ENCODE measurements at regions not wholly inside any gene's neighbourhood (a gene's known extent, or its start where the extent isn't known, plus 50 kb on each side); places are given as distances from the start of the nearest gene placed in this dataset.

DNA sequence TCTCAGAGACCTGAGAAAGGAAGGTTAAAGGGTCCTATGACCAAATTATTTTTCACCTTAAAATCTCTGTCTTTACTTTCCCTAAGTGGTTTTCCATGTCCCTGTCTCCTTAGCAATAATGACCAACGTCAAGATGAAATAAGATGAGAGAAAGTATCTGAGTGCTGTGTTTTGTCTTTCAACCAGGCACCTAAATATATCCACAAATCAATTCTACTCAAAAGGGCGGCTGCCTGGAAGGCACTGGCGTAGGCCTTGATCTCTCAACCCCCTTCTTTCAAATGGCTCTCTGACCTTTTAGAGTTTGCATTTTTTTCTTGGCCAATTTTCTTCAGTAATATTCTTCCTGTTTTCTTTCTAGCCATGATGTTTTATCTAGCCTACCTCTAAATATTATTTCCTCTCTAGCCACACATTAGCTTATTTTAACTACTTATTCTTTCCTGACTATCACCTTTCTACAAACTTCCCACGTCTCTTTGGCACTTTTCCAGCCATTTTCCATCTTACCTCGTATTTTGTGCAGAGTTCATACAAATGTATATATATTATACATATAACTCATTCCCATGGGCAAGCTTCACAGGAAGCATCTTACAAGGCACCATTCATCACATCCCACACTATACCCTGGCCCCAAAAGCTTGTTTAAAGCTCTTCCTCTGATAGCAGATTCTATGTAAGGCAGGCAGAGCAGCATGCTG, 204.5 kb downstream of the SNX18 start:
- TF ChIP-seq POLR2A (IDR thresholded peaks at IDR 0.05), result no peak
- TF ChIP-seq, protein P1, sequence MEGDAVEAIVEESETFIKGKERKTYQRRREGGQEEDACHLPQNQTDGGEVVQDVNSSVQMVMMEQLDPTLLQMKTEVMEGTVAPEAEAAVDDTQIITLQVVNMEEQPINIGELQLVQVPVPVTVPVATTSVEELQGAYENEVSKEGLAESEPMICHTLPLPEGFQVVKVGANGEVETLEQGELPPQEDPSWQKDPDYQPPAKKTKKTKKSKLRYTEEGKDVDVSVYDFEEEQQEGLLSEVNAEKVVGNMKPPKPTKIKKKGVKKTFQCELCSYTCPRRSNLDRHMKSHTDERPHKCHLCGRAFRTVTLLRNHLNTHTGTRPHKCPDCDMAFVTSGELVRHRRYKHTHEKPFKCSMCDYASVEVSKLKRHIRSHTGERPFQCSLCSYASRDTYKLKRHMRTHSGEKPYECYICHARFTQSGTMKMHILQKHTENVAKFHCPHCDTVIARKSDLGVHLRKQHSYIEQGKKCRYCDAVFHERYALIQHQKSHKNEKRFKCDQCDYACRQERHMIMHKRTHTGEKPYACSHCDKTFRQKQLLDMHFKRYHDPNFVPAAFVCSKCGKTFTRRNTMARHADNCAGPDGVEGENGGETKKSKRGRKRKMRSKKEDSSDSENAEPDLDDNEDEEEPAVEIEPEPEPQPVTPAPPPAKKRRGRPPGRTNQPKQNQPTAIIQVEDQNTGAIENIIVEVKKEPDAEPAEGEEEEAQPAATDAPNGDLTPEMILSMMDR (IDR thresholded peaks at IDR 0.05), result no peak

DNA sequence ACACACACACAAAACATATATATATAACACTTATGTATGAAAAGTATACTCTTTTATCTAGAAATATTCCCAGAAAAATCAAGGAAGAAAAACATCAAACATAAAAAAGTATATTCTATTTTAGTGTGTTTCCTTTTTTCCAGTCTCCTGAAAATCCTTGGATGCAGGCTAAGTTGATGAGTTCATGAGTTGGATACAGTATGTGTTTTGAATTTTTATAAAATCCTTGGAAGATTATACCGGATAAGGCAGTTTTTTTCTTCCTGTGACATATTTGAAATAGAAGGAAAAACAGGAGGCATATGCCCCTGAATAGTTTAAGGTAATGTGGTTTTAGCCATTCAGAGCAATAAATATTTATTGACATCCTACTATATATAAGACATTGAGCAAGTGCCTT, 203.6 kb downstream of the SNX18 start:
- no peaks in the 10 kb centered on the region for H3K36me3 ChIP-seq
- WGBS, 4 donors, result 77 to 83% (median 80%) methylated on average over 1 of the region's 1 CpG
- H3K4me3 ChIP-seq, result no peak overlapping the region
- TF ChIP-seq, protein P1 (IDR thresholded peaks at IDR 0.05), result no peak
- no peak for TF ChIP-seq POLR2A (IDR thresholded peaks at IDR 0.05)
- no peak for DNase-seq
- H3K4me1 ChIP-seq, result peaks cover 0 to 35% (median 23%) of the 10 kb centered on the region in 12 donors
- H3K9me3 ChIP-seq, result peaks cover 0 to 8% (median 2%) of the 10 kb centered on the region in 12 donors
- intact Hi-C loops (cut with DNase I), result loop anchor here in 2 of 10 donors (5.0 kb wide), 2 partner anchors 116 to 204 kb away; partner anchors contain the start of gene SNX18 (in 1 of the 2)
- no peak for ATAC-seq
- no peaks in the 10 kb centered on the region for H3K27me3 ChIP-seq
- peak overlapping the region in 3 of 12 donors; percentile 2 to 80 (median 15) for H3K27ac ChIP-seq

More for the DNA sequence above, 204.5 kb downstream of the SNX18 start:
- ATAC-seq (no peak), DNase-seq (no peak)
- H3K9me3 ChIP-seq, result no peaks in the 10 kb centered on the region
- peaks cover 0 to 35% (median 23%) of the 10 kb centered on the region in 12 donors for H3K4me1 ChIP-seq
- WGBS, 4 donors, result 46 to 61% (median 57%) methylated on average over 5 of the region's 5 CpGs
- H3K27ac ChIP-seq, result peak overlapping the region in 2 of 12 donors; percentile 2 to 8
- H3K36me3 ChIP-seq, result no peaks in the 10 kb centered on the region
- no peak overlapping the region for H3K4me3 ChIP-seq
- intact Hi-C loops (cut with DNase I), result loop anchor here in 2 of 10 donors (5.0 kb wide), 2 partner anchors 115 to 205 kb away; partner anchors contain the start of gene SNX18 (in 1 of the 2)
- no peaks in the 10 kb centered on the region for H3K27me3 ChIP-seq

DNA sequence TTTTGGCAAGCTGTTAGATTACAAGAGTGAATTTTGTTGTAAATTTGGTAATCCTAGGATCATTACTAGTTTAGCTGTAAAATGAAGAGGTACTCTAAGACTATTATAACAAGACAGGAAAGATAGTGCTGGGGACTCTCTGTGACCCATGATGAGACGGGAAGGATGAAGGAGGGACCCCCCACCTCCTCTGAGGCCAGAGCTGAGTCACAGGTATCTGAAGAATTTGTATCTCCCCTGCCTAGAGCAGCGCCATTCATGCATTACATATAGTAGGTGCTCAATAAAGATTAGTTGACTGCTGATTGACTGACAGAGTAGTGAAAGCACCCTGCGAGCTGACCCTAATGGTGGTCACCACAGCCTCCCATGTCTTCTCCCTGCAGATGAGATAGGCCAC, 202.8 kb downstream of the SNX18 start:
- intact Hi-C loops (cut with DNase I), result loop anchor here in 2 of 10 donors (5.0 kb wide), 2 partner anchors 117 to 203 kb away; partner anchors contain the start of gene SNX18 (in 1 of the 2)
- peak overlapping the region; percentile 46 to 89 (median 71) for H3K27ac ChIP-seq
- ATAC-seq (no peak), DNase-seq (no peak)
- no peak for TF ChIP-seq POLR2A (IDR thresholded peaks at IDR 0.05)
- TF ChIP-seq, protein P1 (IDR thresholded peaks at IDR 0.05), result no peak
- H3K4me1 ChIP-seq, result peaks cover 0 to 35% (median 23%) of the 10 kb centered on the region in 12 donors
- WGBS, 4 donors, result 67 to 98% (median 88%) methylated on average over 3 of the region's 3 CpGs
- H3K27me3 ChIP-seq, result no peaks in the 10 kb centered on the region
- H3K36me3 ChIP-seq, result no peaks in the 10 kb centered on the region
- no peak overlapping the region for H3K4me3 ChIP-seq
- H3K9me3 ChIP-seq, result peaks cover 0 to 8% (median 2%) of the 10 kb centered on the region in 12 donors
